ENCODE measurements at regions not wholly inside any gene's neighbourhood (a gene's known extent, or its start where the extent isn't known, plus 50 kb on each side); places are given as distances from the start of the nearest gene placed in this dataset.

DNA sequence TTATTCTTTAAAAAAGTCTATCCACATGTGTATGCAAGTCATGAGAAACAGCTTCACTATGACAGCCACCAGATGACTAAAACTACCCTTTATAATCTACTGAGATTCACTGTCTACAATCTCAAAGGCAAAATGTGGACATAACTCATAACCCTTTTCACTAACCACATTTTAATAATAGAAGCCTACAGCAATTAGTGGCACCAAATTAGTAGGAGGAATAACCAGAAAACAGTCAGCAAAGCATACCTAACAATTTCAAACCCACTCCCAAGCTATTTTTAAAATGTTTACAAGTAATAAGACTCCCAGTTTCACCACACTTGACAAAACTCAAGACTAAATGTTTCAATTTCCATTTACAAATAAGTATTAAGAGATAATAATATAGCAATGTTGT is 442.9 kb downstream of the PTPRC start (continued):
- TF ChIP-seq ZNF644 (CRISPR knock-in tag; IDR thresholded peaks at IDR 0.05; ENCODE audit: low read depth) (no peak), ZMYM2 (CRISPR knock-in tag; IDR thresholded peaks at IDR 0.05) (no peak), POLR2A (IDR thresholded peaks at IDR 0.05; ENCODE audit: insufficient read depth in 1 of 2, low read depth in 2 of 2, low read length in 2 of 2) (no peak), ZNF570 (CRISPR knock-in tag; IDR thresholded peaks at IDR 0.05; ENCODE audit: borderline replicate concordance) (no peak), ATF7-NPFF (CRISPR knock-in tag; IDR thresholded peaks at IDR 0.05; ENCODE audit: low read depth) (no peak), ZNF724P (CRISPR knock-in tag; IDR thresholded peaks at IDR 0.05; ENCODE audit: borderline replicate concordance) (no peak), ZBTB42 (CRISPR knock-in tag; IDR thresholded peaks at IDR 0.05) (no peak), ZNF564 (CRISPR knock-in tag; IDR thresholded peaks at IDR 0.05) (no peak), ZNF468 (CRISPR knock-in tag; IDR thresholded peaks at IDR 0.05) (no peak)
- TF ChIP-seq, protein P1, sequence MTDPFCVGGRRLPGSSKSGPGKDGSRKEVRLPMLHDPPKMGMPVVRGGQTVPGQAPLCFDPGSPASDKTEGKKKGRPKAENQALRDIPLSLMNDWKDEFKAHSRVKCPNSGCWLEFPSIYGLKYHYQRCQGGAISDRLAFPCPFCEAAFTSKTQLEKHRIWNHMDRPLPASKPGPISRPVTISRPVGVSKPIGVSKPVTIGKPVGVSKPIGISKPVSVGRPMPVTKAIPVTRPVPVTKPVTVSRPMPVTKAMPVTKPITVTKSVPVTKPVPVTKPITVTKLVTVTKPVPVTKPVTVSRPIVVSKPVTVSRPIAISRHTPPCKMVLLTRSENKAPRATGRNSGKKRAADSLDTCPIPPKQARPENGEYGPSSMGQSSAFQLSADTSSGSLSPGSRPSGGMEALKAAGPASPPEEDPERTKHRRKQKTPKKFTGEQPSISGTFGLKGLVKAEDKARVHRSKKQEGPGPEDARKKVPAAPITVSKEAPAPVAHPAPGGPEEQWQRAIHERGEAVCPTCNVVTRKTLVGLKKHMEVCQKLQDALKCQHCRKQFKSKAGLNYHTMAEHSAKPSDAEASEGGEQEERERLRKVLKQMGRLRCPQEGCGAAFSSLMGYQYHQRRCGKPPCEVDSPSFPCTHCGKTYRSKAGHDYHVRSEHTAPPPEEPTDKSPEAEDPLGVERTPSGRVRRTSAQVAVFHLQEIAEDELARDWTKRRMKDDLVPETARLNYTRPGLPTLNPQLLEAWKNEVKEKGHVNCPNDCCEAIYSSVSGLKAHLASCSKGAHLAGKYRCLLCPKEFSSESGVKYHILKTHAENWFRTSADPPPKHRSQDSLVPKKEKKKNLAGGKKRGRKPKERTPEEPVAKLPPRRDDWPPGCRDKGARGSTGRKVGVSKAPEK (CRISPR knock-in tag; IDR thresholded peaks at IDR 0.05; ENCODE audit: borderline replicate concordance) = no peak

- CTCF ChIA-PET (ENCODE audit: low intra/inter-chr PET ratio, low total read pairs) = no interaction called here
- Histone ChIP-seq H4K20me1 (ENCODE audit: insufficient read depth, low read length) (no peaks in the 10 kb centered on the region), H3K4me3 (replicated peaks in 1 of 3; ENCODE audit: insufficient read depth in 1 of 3, low read depth in 2 of 3, low read length in 3 of 3) (no peak overlapping the region), H3K4me2 (ENCODE audit: low read depth, low read length) (no peak overlapping the region), H3K27ac (ENCODE audit: extremely low read length, insufficient read depth, low read length) (no peak overlapping the region), H3K79me2 (ENCODE audit: insufficient read depth, low read length) (no peaks in the 10 kb centered on the region), H2AFZ (ENCODE audit: low read length) (no peak overlapping the region), H3K27me3 (ENCODE audit: control insufficient read depth in 1 of 2, insufficient read depth in 2 of 2, low read length in 2 of 2) (no peaks in the 10 kb centered on the region; a peak in 1 of 5 replicates), H3K4me1 (ENCODE audit: insufficient read depth, low read length) (no peaks in the 10 kb centered on the region), H3K9me3 (ENCODE audit: low read length) (no peaks in the 10 kb centered on the region), H3K36me3 (replicated peaks in 1 of 2; ENCODE audit: control insufficient read depth in 1 of 2, insufficient read depth in 2 of 2, low read length in 2 of 2) (no peaks in the 10 kb centered on the region), H3K9ac (ENCODE audit: insufficient read depth, low read depth, low read length) (no peak overlapping the region)
- POLR2A ChIA-PET = no interaction called here
- no TSS peak for BruUV-seq (replicated peaks)
- in situ Hi-C loops (cut with HindIII; ENCODE audit: extremely low pct_ligation_motif_present, low pct_unique_long_range_greater_than_20kb) (no loop called here), intact Hi-C loops (cut with micrococcal nuclease; ENCODE audit: unreplicated experiment) (no loop called here)
- DNase-seq (ENCODE audit: low spot score) (no peak), ATAC-seq (no peak), FAIRE-seq (no peak)
- WGBS (ENCODE audit: low lambda C conversion rate) = 14% methylated on average over 5 of the region's 5 CpGs
- TF ChIP-seq ZBTB26 (CRISPR knock-in tag; IDR thresholded peaks at IDR 0.05; ENCODE audit: borderline replicate concordance) (no peak), ZNF468 (CRISPR knock-in tag; IDR thresholded peaks at IDR 0.05) (no peak), MZF1 (CRISPR knock-in tag; IDR thresholded peaks at IDR 0.05; ENCODE audit: borderline replicate concordance) (no peak), HMGXB3 (CRISPR knock-in tag; IDR thresholded peaks at IDR 0.05; ENCODE audit: borderline replicate concordance) (no peak), SSRP1 (CRISPR knock-in tag; IDR thresholded peaks at IDR 0.05) (no peak), ATF7 (IDR thresholded peaks at IDR 0.05) (peak; percentile 88), ATF7 (CRISPR knock-in tag; IDR thresholded peaks at IDR 0.05) (no peak)
These were observed 444.0 kb downstream of the PTPRC start for GRCh38 chr1:199082778-199083389.
